GM12878 (cell line): ENCODE measurements at regions not wholly inside any gene's neighbourhood (a gene's known extent, or its start where the extent isn't known, plus 50 kb on each side); places are given as distances from the start of the nearest gene placed in this dataset.

ENCODE experiments used
- POLR2A ChIP-seq: IDR thresholded peaks from 2 replicates; pipeline ENCODE4 v1.6.1; 2011; ENCODE audit warnings: low read depth, mild to moderate bottlenecking, low read length
- TF ChIP-seq, protein P1 (sequence below), 3 experiments: IDR thresholded peaks in 2 of 3; conservative IDR thresholded peaks in 1 of 3; 2 replicates each; pipeline ENCODE4 v1.5.1; 2011; ENCODE audit warnings: low read depth in 3 of 3, low read length in 3 of 3, mild to moderate bottlenecking in 3 of 3, control low read depth in 2 of 3, moderate library complexity in 2 of 3, inconsistent platforms in 1 of 3, mixed read lengths in 1 of 3; ENCODE audit not compliant: control insufficient read depth in 2 of 3, insufficient read depth in 1 of 3; ENCODE audit errors: extremely low read depth in 1 of 3

DNA sequence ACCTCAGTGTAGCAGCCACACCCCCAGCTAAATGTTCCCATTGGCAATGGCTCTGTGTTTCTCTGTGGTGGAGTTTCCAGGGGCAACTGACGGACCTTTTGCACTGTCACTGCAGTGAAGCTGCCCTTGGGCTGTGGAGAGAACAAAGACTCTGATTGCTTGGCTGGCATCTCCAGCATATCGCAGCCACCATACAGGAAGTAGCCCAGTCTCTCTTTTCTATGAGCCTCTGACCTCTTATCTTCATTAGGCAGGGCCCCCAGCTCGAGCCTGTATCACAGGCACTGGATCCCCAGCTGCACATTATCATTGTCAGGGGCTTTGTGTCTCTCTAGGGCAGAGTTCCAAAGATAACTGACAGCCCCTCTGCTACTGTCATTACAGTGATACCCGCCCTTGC lies 483.5 kb downstream of the ARAP2 start:
- TF ChIP-seq POLR2A: no peak
- TF ChIP-seq, protein P1, sequence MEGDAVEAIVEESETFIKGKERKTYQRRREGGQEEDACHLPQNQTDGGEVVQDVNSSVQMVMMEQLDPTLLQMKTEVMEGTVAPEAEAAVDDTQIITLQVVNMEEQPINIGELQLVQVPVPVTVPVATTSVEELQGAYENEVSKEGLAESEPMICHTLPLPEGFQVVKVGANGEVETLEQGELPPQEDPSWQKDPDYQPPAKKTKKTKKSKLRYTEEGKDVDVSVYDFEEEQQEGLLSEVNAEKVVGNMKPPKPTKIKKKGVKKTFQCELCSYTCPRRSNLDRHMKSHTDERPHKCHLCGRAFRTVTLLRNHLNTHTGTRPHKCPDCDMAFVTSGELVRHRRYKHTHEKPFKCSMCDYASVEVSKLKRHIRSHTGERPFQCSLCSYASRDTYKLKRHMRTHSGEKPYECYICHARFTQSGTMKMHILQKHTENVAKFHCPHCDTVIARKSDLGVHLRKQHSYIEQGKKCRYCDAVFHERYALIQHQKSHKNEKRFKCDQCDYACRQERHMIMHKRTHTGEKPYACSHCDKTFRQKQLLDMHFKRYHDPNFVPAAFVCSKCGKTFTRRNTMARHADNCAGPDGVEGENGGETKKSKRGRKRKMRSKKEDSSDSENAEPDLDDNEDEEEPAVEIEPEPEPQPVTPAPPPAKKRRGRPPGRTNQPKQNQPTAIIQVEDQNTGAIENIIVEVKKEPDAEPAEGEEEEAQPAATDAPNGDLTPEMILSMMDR (IDR thresholded peaks at IDR 0.05 in 2 of 3, conservative IDR thresholded peaks at IDR 0.05 in 1 of 3; ENCODE audit: control insufficient read depth in 2 of 3, extremely low read depth in 1 of 3, insufficient read depth in 1 of 3, low read depth in 3 of 3, low read length in 3 of 3): no peak
